ENCODE measurements at regions not wholly inside any gene's neighbourhood (a gene's known extent, or its start where the extent isn't known, plus 50 kb on each side); places are given as distances from the start of the nearest gene placed in this dataset.

GRCh38 chr1:57951390-57951789, 527.5 kb upstream of the DAB1 start:
- DNase-seq (ENCODE audit: low spot score in 2 of 2) (no peak), ATAC-seq (no peak)
- Mint-ChIP-seq H3K9me3 (no peaks in the 10 kb centered on the region), H3K36me3 (no peaks in the 10 kb centered on the region), H3K27ac (no peak overlapping the region)

GRCh38 chr1:57949168-57949567, 525.3 kb upstream of the DAB1 start:
- Mint-ChIP-seq H3K36me3 (no peaks in the 10 kb centered on the region), H3K27ac (no peak overlapping the region), H3K9me3 (no peaks in the 10 kb centered on the region)
- no peak for DNase-seq (ENCODE audit: low spot score in 2 of 2)
- no peak for ATAC-seq

GRCh38 chr1:57947471-57947870, 523.6 kb upstream of the DAB1 start:
- H3K9me3 Mint-ChIP-seq = no peaks in the 10 kb centered on the region
- H3K36me3 Mint-ChIP-seq = no peaks in the 10 kb centered on the region
- DNase-seq (ENCODE audit: low spot score in 2 of 2) (no peak), ATAC-seq (no peak)
- no peak overlapping the region for H3K27ac Mint-ChIP-seq

- DNase-seq (ENCODE audit: low spot score in 2 of 2) (no peak), ATAC-seq (no peak)
- no peaks in the 10 kb centered on the region for H3K36me3 Mint-ChIP-seq
- no peak overlapping the region for H3K27ac Mint-ChIP-seq
- H3K9me3 Mint-ChIP-seq = peaks cover 0 to 3% of the 10 kb centered on the region in 2 donors
Observed at GRCh38 chr1:57945045-57945444, 521.2 kb upstream of the DAB1 start.

GRCh38 chr1:57943365-57943764, 519.5 kb upstream of the DAB1 start:
- Mint-ChIP-seq H3K27ac (no peak overlapping the region), H3K9me3 (peaks cover 6 to 13% of the 10 kb centered on the region in 2 donors), H3K36me3 (peaks cover 0 to 8% of the 10 kb centered on the region in 2 donors)
- ATAC-seq (no peak), DNase-seq (ENCODE audit: low spot score in 2 of 2) (no peak)

GRCh38 chr1:57934745-57935144, 510.9 kb upstream of the DAB1 start:
- no peak for DNase-seq (ENCODE audit: low spot score in 2 of 2)
- Mint-ChIP-seq H3K36me3 (peaks cover 0 to 8% of the 10 kb centered on the region in 2 donors), H3K27ac (no peak overlapping the region), H3K9me3 (peaks cover 12 to 14% of the 10 kb centered on the region in 2 donors)
- no peak for ATAC-seq

- Mint-ChIP-seq H3K9me3 (no peaks in the 10 kb centered on the region), H3K36me3 (no peaks in the 10 kb centered on the region), H3K27ac (no peak overlapping the region)
- ATAC-seq = no peak
- no peak for DNase-seq (ENCODE audit: low spot score in 2 of 2)
Observed at GRCh38 chr1:57927003-57927402, 503.1 kb upstream of the DAB1 start.

GRCh38 chr1:57926025-57926552, 502.2 kb upstream of the DAB1 start:
- H3K9me3 Mint-ChIP-seq = no peaks in the 10 kb centered on the region
- H3K36me3 Mint-ChIP-seq = no peaks in the 10 kb centered on the region
- ATAC-seq (no peak), DNase-seq (ENCODE audit: low spot score in 2 of 2) (no peak)
- no peak overlapping the region for H3K27ac Mint-ChIP-seq

- Mint-ChIP-seq H3K9me3 (no peaks in the 10 kb centered on the region), H3K36me3 (no peaks in the 10 kb centered on the region), H3K27ac (no peak overlapping the region)
- ATAC-seq (no peak), DNase-seq (ENCODE audit: low spot score in 2 of 2) (no peak)
Observed at GRCh38 chr1:57925226-57925625, 501.4 kb upstream of the DAB1 start.

GRCh38 chr1:57922130-57922529, 498.3 kb upstream of the DAB1 start:
- no peak for ATAC-seq
- Mint-ChIP-seq H3K36me3 (no peaks in the 10 kb centered on the region), H3K9me3 (no peaks in the 10 kb centered on the region), H3K27ac (no peak overlapping the region)
- no peak for DNase-seq (ENCODE audit: low spot score in 2 of 2)

- DNase-seq (ENCODE audit: low spot score in 2 of 2) = no peak
- ATAC-seq = no peak
- Mint-ChIP-seq H3K9me3 (peaks cover 0 to 3% of the 10 kb centered on the region in 2 donors), H3K36me3 (peaks cover 0 to 5% of the 10 kb centered on the region in 2 donors), H3K27ac (no peak overlapping the region)
Observed at GRCh38 chr1:57916041-57916440, 492.2 kb upstream of the DAB1 start.

- Mint-ChIP-seq H3K27ac (no peak overlapping the region), H3K9me3 (peaks cover 0 to 3% of the 10 kb centered on the region in 2 donors), H3K36me3 (peaks cover 0 to 5% of the 10 kb centered on the region in 2 donors)
- no peak for DNase-seq (ENCODE audit: low spot score in 2 of 2)
- ATAC-seq = no peak
Observed at GRCh38 chr1:57911427-57911826, 487.6 kb upstream of the DAB1 start.

GRCh38 chr1:57910782-57911181, 486.9 kb upstream of the DAB1 start:
- no peak overlapping the region for H3K27ac Mint-ChIP-seq
- DNase-seq (ENCODE audit: low spot score in 2 of 2) = no peak
- H3K9me3 Mint-ChIP-seq = peaks cover 0 to 3% of the 10 kb centered on the region in 2 donors
- no peak for ATAC-seq
- H3K36me3 Mint-ChIP-seq = peaks cover 0 to 5% of the 10 kb centered on the region in 2 donors

GRCh38 chr1:57910305-57910704, 486.4 kb upstream of the DAB1 start:
- H3K27ac Mint-ChIP-seq = no peak overlapping the region
- ATAC-seq = no peak
- peaks cover 0 to 3% of the 10 kb centered on the region in 2 donors for H3K9me3 Mint-ChIP-seq

GRCh38 chr1:57908147-57908890, 484.5 kb upstream of the DAB1 start:
- no peak overlapping the region for H3K27ac Mint-ChIP-seq
- H3K9me3 Mint-ChIP-seq = no peaks in the 10 kb centered on the region
- H3K36me3 Mint-ChIP-seq = peaks cover 0 to 5% of the 10 kb centered on the region in 2 donors
- DNase-seq (ENCODE audit: low spot score in 2 of 2) = no peak
- no peak for ATAC-seq

More at GRCh38 chr1:57910305-57910704, 486.4 kb upstream of the DAB1 start:
- H3K36me3 Mint-ChIP-seq = peaks cover 0 to 5% of the 10 kb centered on the region in 2 donors
- DNase-seq (ENCODE audit: low spot score in 2 of 2) = no peak

GRCh38 chr1:57901208-57901919, 477.5 kb upstream of the DAB1 start:
- no peak for ATAC-seq
- Mint-ChIP-seq H3K9me3 (no peaks in the 10 kb centered on the region), H3K27ac (no peak overlapping the region), H3K36me3 (no peaks in the 10 kb centered on the region)
- DNase-seq (ENCODE audit: low spot score in 2 of 2) = no peak

- ATAC-seq = no peak
- Mint-ChIP-seq H3K27ac (no peak overlapping the region), H3K9me3 (no peaks in the 10 kb centered on the region), H3K36me3 (no peaks in the 10 kb centered on the region)
- no peak for DNase-seq (ENCODE audit: low spot score in 2 of 2)
Observed at GRCh38 chr1:57898531-57898930, 474.7 kb upstream of the DAB1 start.

Measured in activated naive CD4-positive, alpha-beta T cell treated with anti-CD3 and anti-CD28 coated beads, Interleukin-2, amount 50 U/mL, for 72 hours (primary cell).